Neural crest cell (in vitro differentiated cells): ENCODE measurements at regions not wholly inside any gene's neighbourhood (a gene's known extent, or its start where the extent isn't known, plus 50 kb on each side); places are given as distances from the start of the nearest gene placed in this dataset.

ENCODE experiments used
- DNase-seq: peaks from one replicate; pipeline ENCODE4 v3.0.0; 2021; ENCODE audit warnings: low read depth, mixed read lengths, low spot score
- H3K27ac Mint-ChIP-seq: one replicate; pipeline ENCODE4 v1.8.0; 2021; ENCODE audit warnings: mild to moderate bottlenecking, mixed read lengths; ENCODE audit not compliant: unreplicated experiment
- H3K27me3 Mint-ChIP-seq: 2 replicates; pipeline ENCODE4 v1.8.0; 2021; ENCODE audit warnings: low read depth, mild to moderate bottlenecking, mixed read lengths
- H3K36me3 Mint-ChIP-seq: 2 replicates; pipeline ENCODE4 v1.8.0; 2021; ENCODE audit warnings: low read depth, mild to moderate bottlenecking, mixed read lengths
- H3K4me1 Mint-ChIP-seq: 2 replicates; pipeline ENCODE4 v1.8.0; 2021; ENCODE audit warnings: mixed read lengths
- H3K4me3 Mint-ChIP-seq: one replicate; pipeline ENCODE4 v1.8.0; 2021; ENCODE audit warnings: mild to moderate bottlenecking, mixed read lengths
- H3K9me3 Mint-ChIP-seq: 2 replicates; pipeline ENCODE4 v1.8.0; 2021; ENCODE audit warnings: mixed read lengths
- CTCF ChIP-seq: fragments of 200-600 bp; sonication (generic); conservative IDR thresholded peaks from 2 replicates; pipeline ENCODE4 v1.5.0; 2021; ENCODE audit warnings: antibody characterized with exemption, mild to moderate bottlenecking

GRCh38 chr4:151991884-151992167, 231.0 kb upstream of the GATB start:
- H3K27me3 Mint-ChIP-seq = no peaks in the 10 kb centered on the region
- no peaks in the 10 kb centered on the region for H3K36me3 Mint-ChIP-seq
- peaks cover 20% of the 10 kb centered on the region for H3K4me1 Mint-ChIP-seq
- no peak overlapping the region for H3K27ac Mint-ChIP-seq
- no peak for DNase-seq
- no peaks in the 10 kb centered on the region for H3K9me3 Mint-ChIP-seq
- no peak overlapping the region for H3K4me3 Mint-ChIP-seq
- no peak for TF ChIP-seq CTCF

- Mint-ChIP-seq H3K36me3 (no peaks in the 10 kb centered on the region), H3K4me1 (peaks cover 20% of the 10 kb centered on the region), H3K4me3 (no peak overlapping the region), H3K9me3 (no peaks in the 10 kb centered on the region), H3K27ac (no peak overlapping the region), H3K27me3 (no peaks in the 10 kb centered on the region)
- TF ChIP-seq CTCF = no peak
- DNase-seq = no peak
These were observed 230.4 kb upstream of the GATB start for GRCh38 chr4:151991001-151991883.

- Mint-ChIP-seq H3K27ac (no peak overlapping the region), H3K36me3 (no peaks in the 10 kb centered on the region), H3K27me3 (no peaks in the 10 kb centered on the region), H3K4me1 (peaks cover 20% of the 10 kb centered on the region), H3K4me3 (no peak overlapping the region), H3K9me3 (no peaks in the 10 kb centered on the region)
- no peak for TF ChIP-seq CTCF
- DNase-seq = no peak
These were observed 229.4 kb upstream of the GATB start for GRCh38 chr4:151990201-151990600.

GRCh38 chr4:151988591-151988990, 227.8 kb upstream of the GATB start:
- TF ChIP-seq CTCF = no peak
- Mint-ChIP-seq H3K4me3 (no peak overlapping the region), H3K27me3 (no peaks in the 10 kb centered on the region), H3K36me3 (no peaks in the 10 kb centered on the region), H3K9me3 (no peaks in the 10 kb centered on the region), H3K4me1 (peaks cover 20% of the 10 kb centered on the region), H3K27ac (no peak overlapping the region)
- DNase-seq = no peak

GRCh38 chr4:151987606-151988005, 226.8 kb upstream of the GATB start:
- no peak for DNase-seq
- Mint-ChIP-seq H3K36me3 (no peaks in the 10 kb centered on the region), H3K27ac (no peak overlapping the region), H3K4me1 (peaks cover 17% of the 10 kb centered on the region), H3K4me3 (no peak overlapping the region), H3K9me3 (no peaks in the 10 kb centered on the region), H3K27me3 (no peaks in the 10 kb centered on the region)
- TF ChIP-seq CTCF = no peak
